HG03457 (cell line): ENCODE measurements at regions not wholly inside any gene's neighbourhood (a gene's known extent, or its start where the extent isn't known, plus 50 kb on each side); places are given as distances from the start of the nearest gene placed in this dataset.
"Not testable (repeated sequence)": the region's sequence is repeated elsewhere in the genome, so short reads cannot be mapped to it uniquely, and the experiment has no call there.

ENCODE experiments used
- ATAC-seq: cut with Tn5 transposase; IDR thresholded peaks from one replicate; pipeline ENCODE4 v1.9.1; 2021; ENCODE audit warnings: moderate number of reproducible peaks; ENCODE audit not compliant: unreplicated experiment

GRCh38 chr4:82194329-82194728 is 179.5 kb downstream of the HNRNPD start:
- ATAC-seq = no peak

- ATAC-seq = no peak
These were observed 181.6 kb downstream of the HNRNPD start for GRCh38 chr4:82192017-82192673.

GRCh38 chr4:82181789-82182188 is 192.0 kb downstream of the HNRNPD start:
- no peak for ATAC-seq

GRCh38 chr4:82172186-82172585 is 201.6 kb downstream of the HNRNPD start:
- no peak for ATAC-seq

GRCh38 chr4:82171531-82172155 is 202.1 kb downstream of the HNRNPD start:
- no peak for ATAC-seq

- ATAC-seq = no peak
These were observed 224.0 kb downstream of the HNRNPD start for GRCh38 chr4:82149750-82150149.

GRCh38 chr4:82145850-82146249 is 227.9 kb downstream of the HNRNPD start:
- no peak for ATAC-seq

- no peak for ATAC-seq
These were observed 233.4 kb downstream of the HNRNPD start for GRCh38 chr4:82140422-82140821.

GRCh38 chr4:82139287-82139686 is 234.5 kb downstream of the HNRNPD start:
- ATAC-seq = no peak

- ATAC-seq = no peak
These were observed 235.4 kb downstream of the HNRNPD start for GRCh38 chr4:82138374-82138773.

GRCh38 chr4:82136161-82136801 is 237.5 kb downstream of the HNRNPD start:
- ATAC-seq = no peak

GRCh38 chr4:82128355-82128754 is 245.4 kb downstream of the HNRNPD start:
- ATAC-seq = no peak

- ATAC-seq = no peak
These were observed 247.2 kb downstream of the HNRNPD start for GRCh38 chr4:82126512-82127040.

GRCh38 chr4:82125787-82126297 is 247.9 kb downstream of the HNRNPD start:
- no peak for ATAC-seq

- ATAC-seq = no peak
These were observed 248.6 kb downstream of the HNRNPD start for GRCh38 chr4:82124932-82125786.

GRCh38 chr4:82124365-82124764 is 249.4 kb downstream of the HNRNPD start:
- no peak for ATAC-seq

GRCh38 chr4:82123934-82124333 is 249.9 kb downstream of the HNRNPD start:
- ATAC-seq = no peak

- not testable (repeated sequence) for ATAC-seq
These were observed 258.6 kb downstream of the HNRNPD start for GRCh38 chr4:82115183-82115582.

- no peak for ATAC-seq
These were observed 265.3 kb downstream of the HNRNPD start for GRCh38 chr4:82108506-82108905.

- ATAC-seq = no peak
These were observed 269.2 kb downstream of the HNRNPD start for GRCh38 chr4:82104578-82104977.
